Mesendoderm (in vitro differentiated cells): ENCODE measurements at regions not wholly inside any gene's neighbourhood (a gene's known extent, or its start where the extent isn't known, plus 50 kb on each side); places are given as distances from the start of the nearest gene placed in this dataset.

Experiments
- DNase-seq: peaks from one replicate; pipeline ENCODE4 v3.0.0; 2013
- H2AK5ac ChIP-seq: 2 replicates; pipeline ENCODE4 v1.6.1; 2013; ENCODE audit warnings: low read length, inconsistent platforms
- H2BK120ac ChIP-seq: 2 replicates; pipeline ENCODE4 v1.6.1; 2013; ENCODE audit warnings: low read depth, mild to moderate bottlenecking, low read length, moderate library complexity, mixed read lengths
- H2BK15ac ChIP-seq: replicated peaks from 2 replicates; pipeline ENCODE4 v1.6.1; 2013; ENCODE audit warnings: low read depth, mild to moderate bottlenecking, moderate library complexity
- H2BK5ac ChIP-seq: 2 replicates; pipeline ENCODE4 v1.6.1; 2013; ENCODE audit warnings: low read length, inconsistent platforms
- H3K18ac ChIP-seq: 2 replicates; pipeline ENCODE4 v1.6.1; 2013; ENCODE audit warnings: mild to moderate bottlenecking, low read length, mixed read lengths
- H3K23ac ChIP-seq: one replicate; pipeline ENCODE4 v1.6.1; 2013; ENCODE audit warnings: low read length
- H3K27ac ChIP-seq: 2 replicates; pipeline ENCODE4 v1.5.1; 2013; ENCODE audit warnings: low read depth, mild to moderate bottlenecking, inconsistent platforms, low read length, moderate library complexity
- H3K27me3 ChIP-seq: 2 replicates; pipeline ENCODE4 v1.6.1; 2013; ENCODE audit warnings: low read length, control low read depth, mild to moderate bottlenecking, inconsistent platforms; ENCODE audit not compliant: insufficient read depth, poor library complexity
- H3K36me3 ChIP-seq: 2 replicates; pipeline ENCODE4 v1.6.1; 2013; ENCODE audit warnings: low read length, inconsistent platforms; ENCODE audit not compliant: control insufficient read depth, insufficient read depth
- H3K4ac ChIP-seq: one replicate; pipeline ENCODE4 v1.6.1; 2013; ENCODE audit warnings: low read depth, mild to moderate bottlenecking, low read length, moderate library complexity
- H3K4me1 ChIP-seq: 2 replicates; pipeline ENCODE4 v1.6.1; 2013; ENCODE audit warnings: low read depth, low read length, inconsistent platforms; ENCODE audit not compliant: control insufficient read depth
- H3K4me2 ChIP-seq: 2 replicates; pipeline ENCODE4 v1.6.1; 2013; ENCODE audit warnings: low read length
- H3K4me3 ChIP-seq: 2 replicates; pipeline ENCODE4 v1.5.1; 2013; ENCODE audit warnings: mild to moderate bottlenecking, low read length
- H3K56ac ChIP-seq: one replicate; pipeline ENCODE4 v1.6.1; 2013; ENCODE audit warnings: low read length
- H3K79me1 ChIP-seq: 2 replicates; pipeline ENCODE4 v1.6.1; 2013; ENCODE audit warnings: low read length, inconsistent platforms
- H3K79me2 ChIP-seq: 2 replicates; pipeline ENCODE4 v1.6.1; 2013; ENCODE audit warnings: mild to moderate bottlenecking, low read length; ENCODE audit not compliant: control insufficient read depth, insufficient read depth
- H3K9ac ChIP-seq: 2 replicates; pipeline ENCODE4 v1.6.1; 2013; ENCODE audit warnings: low read length, inconsistent platforms
- H4K5ac ChIP-seq: one replicate; pipeline ENCODE4 v1.6.1; 2013; ENCODE audit warnings: low read length
- H4K8ac ChIP-seq: one replicate; pipeline ENCODE4 v1.6.1; 2013; ENCODE audit warnings: low read depth, mild to moderate bottlenecking, control low read depth, low read length, moderate library complexity
- WGBS: extraction: QIAGEN DNeasy Blood & Tissue Kit; methylation state at CpG from one replicate; pipeline ENCODE4 v1.1.7; 2013; ENCODE audit warnings: low lambda C conversion rate, missing lambda C conversion rate; ENCODE audit not compliant: insufficient coverage; ENCODE audit errors: extremely low coverage; 5-methylcytosine and 5-hydroxymethylcytosine counted together

DNA sequence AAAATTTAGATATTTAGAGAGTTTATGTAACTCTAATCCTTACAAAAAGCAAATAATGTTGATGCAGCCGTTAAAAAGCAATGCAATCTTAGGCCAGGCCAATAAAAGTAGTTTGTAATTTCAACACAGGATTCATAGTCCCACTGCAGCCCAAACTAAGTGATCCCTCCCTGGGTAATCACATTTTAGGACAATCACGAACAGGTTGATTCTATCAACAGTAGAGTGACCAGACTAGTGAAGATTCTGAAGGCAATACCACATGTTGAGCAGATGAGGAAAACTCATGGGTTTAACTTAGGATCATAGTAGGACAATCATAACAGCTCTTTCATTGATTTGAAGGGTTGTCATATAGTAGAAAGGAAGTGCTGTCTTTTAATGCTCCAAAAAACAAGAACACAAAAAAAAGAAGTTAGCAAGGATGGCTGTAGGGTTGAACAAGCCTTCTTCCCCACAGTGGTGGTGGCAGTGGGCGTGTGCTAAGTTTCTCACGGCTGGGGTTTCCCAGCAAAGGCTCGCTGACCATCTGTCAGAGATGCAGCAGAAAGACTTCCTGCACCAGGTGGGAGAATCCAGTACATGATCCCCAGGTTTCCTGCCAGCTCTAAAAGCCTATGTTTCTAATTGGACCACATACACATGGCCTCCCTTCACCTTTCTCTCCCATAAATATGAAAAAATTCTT is 212.2 kb downstream of the CHRM2 start:
- no peak overlapping the region for H3K9ac ChIP-seq
- no peak overlapping the region for H4K5ac ChIP-seq
- H3K4me1 ChIP-seq: no peaks in the 10 kb centered on the region
- H3K36me3 ChIP-seq: no peaks in the 10 kb centered on the region
- H3K23ac ChIP-seq: no peak overlapping the region
- no peak overlapping the region for H4K8ac ChIP-seq
- H2BK5ac ChIP-seq: no peak overlapping the region
- H2AK5ac ChIP-seq: no peak overlapping the region
- no peak overlapping the region for H3K4me3 ChIP-seq
- H2BK15ac ChIP-seq: no peak overlapping the region
- H2BK120ac ChIP-seq: no peak overlapping the region
- no peak overlapping the region for H3K18ac ChIP-seq
- H3K79me2 ChIP-seq: no peaks in the 10 kb centered on the region
- H3K56ac ChIP-seq: no peak overlapping the region
- no CpG with 5 or more reads among the region's 5 CpGs for WGBS
- H3K4me2 ChIP-seq: no peak overlapping the region
- H3K27me3 ChIP-seq: no peaks in the 10 kb centered on the region
- H3K4ac ChIP-seq: no peak overlapping the region
- DNase-seq: no peak
- H3K27ac ChIP-seq: no peak overlapping the region
- H3K79me1 ChIP-seq: no peaks in the 10 kb centered on the region

GRCh38 chr7:137078781-137079180 is 210.3 kb downstream of the CHRM2 start:
- Histone ChIP-seq H2BK5ac (no peak overlapping the region), H3K36me3 (no peaks in the 10 kb centered on the region), H2AK5ac (no peak overlapping the region), H3K27me3 (no peaks in the 10 kb centered on the region), H3K23ac (no peak overlapping the region), H3K4me2 (no peak overlapping the region), H3K56ac (no peak overlapping the region), H3K79me2 (no peaks in the 10 kb centered on the region), H3K4me3 (no peak overlapping the region), H2BK15ac (no peak overlapping the region), H3K4me1 (no peaks in the 10 kb centered on the region), H3K4ac (no peak overlapping the region), H3K9ac (no peak overlapping the region), H4K8ac (no peak overlapping the region), H3K18ac (no peak overlapping the region), H3K79me1 (no peaks in the 10 kb centered on the region), H4K5ac (no peak overlapping the region), H2BK120ac (no peak overlapping the region), H3K27ac (no peak overlapping the region)
- DNase-seq: no peak
- no CpG with 5 or more reads among the region's 2 CpGs for WGBS

- no peak overlapping the region for H4K5ac ChIP-seq
- H2BK120ac ChIP-seq: no peak overlapping the region
- no peak overlapping the region for H3K23ac ChIP-seq
- no peak overlapping the region for H3K4ac ChIP-seq
- H3K56ac ChIP-seq: no peak overlapping the region
- WGBS: no CpG with 5 or more reads among the region's 2 CpGs
- no peaks in the 10 kb centered on the region for H3K36me3 ChIP-seq
- no peak overlapping the region for H4K8ac ChIP-seq
- H3K18ac ChIP-seq: no peak overlapping the region
- DNase-seq: no peak
- no peak overlapping the region for H3K4me3 ChIP-seq
- H2AK5ac ChIP-seq: no peak overlapping the region
- no peak overlapping the region for H2BK15ac ChIP-seq
- H3K27me3 ChIP-seq: no peaks in the 10 kb centered on the region
- no peak overlapping the region for H2BK5ac ChIP-seq
- no peaks in the 10 kb centered on the region for H3K4me1 ChIP-seq
- H3K79me2 ChIP-seq: no peaks in the 10 kb centered on the region
- no peaks in the 10 kb centered on the region for H3K79me1 ChIP-seq
- no peak overlapping the region for H3K27ac ChIP-seq
- no peak overlapping the region for H3K4me2 ChIP-seq
- no peak overlapping the region for H3K9ac ChIP-seq
Measured at GRCh38 chr7:137074391-137075030, 206.1 kb downstream of the CHRM2 start.

- Histone ChIP-seq H2BK5ac (no peak overlapping the region), H3K4me2 (no peak overlapping the region), H3K4ac (no peak overlapping the region), H3K36me3 (no peaks in the 10 kb centered on the region), H4K8ac (no peak overlapping the region), H3K79me1 (no peaks in the 10 kb centered on the region), H3K9ac (no peak overlapping the region), H3K4me3 (no peak overlapping the region), H2AK5ac (no peak overlapping the region), H4K5ac (no peak overlapping the region), H2BK120ac (no peak overlapping the region), H3K27me3 (no peaks in the 10 kb centered on the region), H2BK15ac (no peak overlapping the region), H3K4me1 (no peaks in the 10 kb centered on the region), H3K18ac (no peak overlapping the region), H3K27ac (no peak overlapping the region), H3K56ac (no peak overlapping the region), H3K23ac (no peak overlapping the region), H3K79me2 (no peaks in the 10 kb centered on the region)
- no CpG with 5 or more reads among the region's 3 CpGs for WGBS
- peak; percentile 6 for DNase-seq
Measured at GRCh38 chr7:137073571-137074325, 205.3 kb downstream of the CHRM2 start.
